GM21515 (cell line): ENCODE measurements at regions not wholly inside any gene's neighbourhood (a gene's known extent, or its start where the extent isn't known, plus 50 kb on each side); places are given as distances from the start of the nearest gene placed in this dataset.
"Not testable (repeated sequence)": the region's sequence is repeated elsewhere in the genome, so short reads cannot be mapped to it uniquely, and the experiment has no call there.

ENCODE experiments used
- ATAC-seq: cut with Tn5 transposase; IDR thresholded peaks from one replicate; pipeline ENCODE4 v1.9.1; 2021; ENCODE audit not compliant: unreplicated experiment

DNA sequence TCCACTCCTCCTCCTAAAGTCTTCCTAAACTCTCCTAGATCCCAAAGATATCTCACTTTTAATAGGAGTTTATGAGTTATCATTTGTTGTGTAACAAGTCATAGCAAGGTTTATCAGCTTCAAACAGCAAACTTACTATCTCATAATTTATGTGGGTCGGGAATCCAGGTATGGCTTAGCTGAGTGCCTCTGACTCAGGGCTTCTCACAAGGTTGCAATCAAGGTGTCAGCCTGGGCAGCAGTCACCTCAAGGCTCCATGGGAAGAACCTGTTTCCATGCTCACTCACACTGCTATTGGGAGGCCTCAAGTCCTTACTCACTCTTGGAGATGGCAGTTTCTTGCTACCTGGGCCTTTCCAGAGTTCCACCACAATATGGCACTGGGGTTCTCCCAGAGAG lies 889.8 kb downstream of the MCTP2 start:
- ATAC-seq: no peak

DNA sequence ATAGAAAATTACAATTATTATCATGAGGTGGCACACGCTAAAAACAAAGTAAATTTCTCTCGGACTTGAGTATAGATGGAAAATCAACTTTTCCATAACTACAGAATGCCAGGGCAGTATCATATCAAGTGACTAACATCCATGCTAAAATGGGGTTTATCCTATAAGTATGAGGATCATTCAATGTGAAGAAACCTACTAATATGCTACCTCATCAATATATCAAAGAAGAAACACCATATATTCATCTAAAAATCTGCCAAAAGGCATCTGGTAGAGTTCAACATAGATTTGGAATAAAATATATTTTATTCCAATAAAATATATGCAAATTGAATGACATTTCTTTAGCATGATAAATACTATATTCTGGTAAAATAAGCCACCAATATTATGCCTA lies 894.4 kb downstream of the MCTP2 start:
- no peak for ATAC-seq

DNA sequence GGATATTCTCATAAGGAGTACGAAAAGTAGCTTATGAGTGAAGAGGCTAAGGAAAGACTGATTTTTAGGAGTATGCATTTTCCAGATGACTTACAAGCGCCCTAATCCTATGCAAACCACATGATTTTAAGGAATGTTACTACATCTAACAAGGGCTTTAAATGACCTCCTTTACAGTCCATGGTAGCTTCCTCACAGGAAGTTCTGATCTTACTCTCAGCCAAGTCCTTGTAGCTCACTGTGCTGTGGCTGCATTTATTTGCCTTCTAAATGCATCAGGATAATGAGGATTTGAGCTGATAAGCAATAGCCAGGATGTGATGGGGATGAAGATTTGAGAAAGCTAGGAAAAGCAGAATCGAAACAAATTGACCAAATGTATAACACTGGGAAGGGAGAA lies 896.0 kb downstream of the MCTP2 start:
- no peak for ATAC-seq

DNA sequence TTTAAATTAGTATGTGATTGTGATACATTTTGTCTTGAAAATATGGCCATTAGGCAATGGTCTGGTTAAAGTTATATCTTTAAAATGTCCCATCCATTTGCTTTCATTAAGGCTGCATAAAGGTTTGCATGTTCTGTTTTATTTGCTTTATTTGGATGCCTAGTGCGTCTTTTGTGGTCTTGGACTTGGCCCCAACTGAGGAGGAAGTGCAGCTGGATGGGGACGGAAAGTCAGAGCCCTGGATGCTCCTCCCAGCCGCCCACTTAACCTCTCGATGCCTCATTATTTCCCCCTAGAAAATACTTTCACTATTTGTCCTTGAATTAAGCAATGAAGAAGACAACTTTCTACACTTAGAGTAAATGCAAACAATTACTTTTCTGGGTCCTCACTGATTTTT lies 898.2 kb downstream of the MCTP2 start:
- ATAC-seq: no peak

DNA sequence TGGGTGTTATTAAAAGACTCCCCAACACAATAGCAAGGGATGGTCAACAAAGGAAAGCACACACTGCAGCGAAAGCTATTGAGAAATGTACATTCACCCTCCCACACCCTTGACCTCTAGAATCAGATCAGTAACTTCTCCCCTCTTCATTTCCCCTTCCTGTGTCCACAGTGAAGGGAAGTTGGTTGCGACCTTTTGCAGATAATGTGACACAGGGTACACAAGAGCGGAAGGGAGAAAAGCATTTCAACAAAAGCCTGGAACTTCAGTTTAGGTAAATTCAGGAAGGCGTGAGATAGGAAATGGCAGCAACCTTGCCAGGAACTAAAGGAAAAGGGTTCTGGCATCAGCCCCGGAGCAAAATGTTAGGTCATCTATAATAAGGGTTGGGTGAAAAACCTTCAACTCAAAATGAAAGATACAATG lies 899.8 kb downstream of the MCTP2 start:
- ATAC-seq: no peak

DNA sequence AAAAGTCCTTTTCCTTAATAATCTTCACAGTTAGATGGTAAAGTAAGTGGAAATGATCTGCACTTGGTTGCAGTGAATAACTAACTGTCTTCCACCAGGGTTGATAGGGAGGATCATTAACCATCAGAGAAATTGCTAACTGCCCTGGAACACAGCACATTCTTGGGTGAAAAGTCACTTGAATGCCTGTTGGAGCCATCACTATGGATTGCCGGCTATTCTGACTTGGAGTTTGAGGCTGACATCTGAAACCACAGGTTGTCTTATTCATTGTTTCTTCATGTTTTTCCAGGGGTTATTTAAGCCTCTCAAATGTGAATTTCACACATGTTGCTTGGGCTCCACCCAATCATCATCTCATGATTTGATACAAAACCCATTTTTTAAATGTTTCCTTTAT lies 901.4 kb downstream of the MCTP2 start:
- ATAC-seq: no peak

DNA sequence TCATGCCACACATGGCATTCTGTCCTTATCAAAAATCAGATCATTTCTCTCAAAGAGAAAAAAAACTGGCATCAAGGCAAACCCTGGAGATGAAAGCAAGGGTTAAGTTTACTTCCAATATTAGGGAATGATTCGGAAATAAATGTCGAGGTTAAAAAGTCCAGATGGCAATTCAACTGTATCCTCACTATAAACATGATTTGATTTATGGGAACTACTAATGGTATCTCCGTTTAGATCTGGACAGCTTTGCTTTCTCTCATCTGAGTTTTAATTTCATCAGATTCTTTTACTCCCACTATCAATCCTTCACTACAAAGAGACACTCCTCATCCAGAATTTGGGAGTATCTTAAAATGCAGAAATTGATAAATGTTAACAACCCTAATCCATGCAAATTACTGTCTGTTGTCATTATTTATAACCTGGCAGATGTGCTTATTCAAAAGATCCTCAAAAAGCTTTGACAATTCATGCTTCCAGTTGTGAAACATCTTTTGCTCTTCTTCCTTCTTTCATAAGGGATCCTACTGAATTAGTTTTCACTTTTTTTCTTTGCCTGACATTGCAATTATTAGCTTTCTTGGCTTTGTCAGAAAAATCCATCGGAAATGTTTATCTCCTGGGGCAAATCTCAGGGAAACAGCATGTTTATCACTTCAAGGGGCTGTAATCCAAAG lies 903.2 kb downstream of the MCTP2 start:
- no peak for ATAC-seq

DNA sequence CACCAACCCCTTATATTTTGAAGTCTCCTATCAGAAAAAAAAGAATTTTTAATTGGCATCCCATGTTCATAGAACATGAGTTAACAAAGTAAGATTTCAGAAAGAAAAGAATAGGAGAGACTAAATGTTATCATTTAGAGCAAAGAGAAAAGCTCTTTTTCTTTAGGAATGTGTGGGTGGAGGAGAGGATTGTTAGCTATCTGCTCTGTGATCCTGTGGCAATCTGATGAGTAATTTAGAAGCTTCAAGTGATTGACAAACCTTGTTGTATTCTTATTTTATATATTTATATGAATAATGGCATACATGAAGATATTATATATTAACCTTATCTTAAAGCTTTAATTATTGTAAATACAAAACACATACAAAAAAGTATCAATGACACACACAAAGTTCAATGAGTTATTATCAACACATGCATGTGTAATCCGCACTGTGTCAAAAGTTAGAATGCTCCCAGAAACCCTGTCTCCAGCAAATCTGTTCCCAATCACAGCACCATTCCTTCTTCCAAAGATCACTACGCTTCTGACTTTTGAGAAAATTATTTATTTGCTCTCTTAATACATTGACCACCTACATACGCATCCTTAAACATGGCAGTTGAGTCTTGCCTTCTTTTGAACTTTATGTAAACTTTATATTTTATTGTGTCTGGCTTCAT lies 907.4 kb downstream of the MCTP2 start:
- ATAC-seq: no peak

DNA sequence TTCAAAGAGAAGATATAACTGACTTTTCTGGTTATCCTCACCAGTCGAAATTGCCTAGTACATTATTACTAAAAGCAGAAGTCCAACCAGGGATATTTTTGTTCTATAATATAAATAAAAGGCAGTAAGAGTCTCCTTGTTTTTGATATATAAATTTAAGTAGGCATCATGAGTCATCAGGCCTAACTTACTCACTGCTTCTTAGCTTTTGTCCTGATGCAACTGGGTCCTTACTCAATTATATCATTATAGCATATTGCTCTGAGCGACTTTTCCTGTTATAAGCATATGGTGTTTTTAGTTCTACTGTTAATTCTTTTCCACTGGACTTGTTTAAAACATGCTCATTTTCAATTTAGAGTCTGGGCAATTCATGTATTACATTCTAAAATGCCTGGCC lies 910.1 kb downstream of the MCTP2 start:
- no peak for ATAC-seq

DNA sequence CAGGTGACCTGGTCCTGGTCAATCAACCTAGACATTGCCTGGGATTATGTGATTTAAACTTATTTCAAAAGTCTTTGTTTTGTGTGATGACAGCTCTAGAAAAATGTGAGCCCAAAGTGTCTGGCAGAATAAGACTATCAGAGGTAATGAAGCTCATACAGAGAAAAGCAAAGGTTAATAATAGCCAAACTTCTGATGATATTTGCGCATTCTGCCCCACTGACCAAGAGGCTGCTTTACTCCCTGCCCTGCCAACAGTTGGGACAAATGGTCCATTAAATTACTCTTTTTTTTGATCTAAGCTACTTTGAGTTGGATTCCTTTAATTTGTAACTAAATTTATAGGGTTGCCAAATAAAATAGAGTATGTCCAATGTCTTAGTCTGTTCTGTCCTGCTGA lies 911.2 kb downstream of the MCTP2 start:
- no peak for ATAC-seq

DNA sequence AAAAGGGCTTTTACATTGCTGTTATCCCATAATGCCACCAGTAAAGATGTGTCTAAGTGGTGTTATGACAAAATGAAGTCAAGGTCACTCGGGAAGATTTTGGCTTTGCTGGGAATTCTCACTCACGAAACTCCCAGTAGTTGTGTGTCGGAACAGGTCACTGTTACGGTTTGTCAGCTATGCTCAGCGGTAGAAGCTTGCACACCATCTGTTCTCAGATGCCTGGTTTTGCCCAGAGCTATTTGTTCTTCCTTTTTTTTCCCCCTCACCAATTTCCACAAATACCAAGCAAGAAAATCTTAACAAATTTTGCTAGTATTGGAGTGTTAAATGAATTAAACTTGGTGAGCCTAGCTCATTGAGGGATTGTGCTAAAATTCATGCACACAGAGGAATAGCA lies 915.1 kb downstream of the MCTP2 start:
- ATAC-seq: no peak

DNA sequence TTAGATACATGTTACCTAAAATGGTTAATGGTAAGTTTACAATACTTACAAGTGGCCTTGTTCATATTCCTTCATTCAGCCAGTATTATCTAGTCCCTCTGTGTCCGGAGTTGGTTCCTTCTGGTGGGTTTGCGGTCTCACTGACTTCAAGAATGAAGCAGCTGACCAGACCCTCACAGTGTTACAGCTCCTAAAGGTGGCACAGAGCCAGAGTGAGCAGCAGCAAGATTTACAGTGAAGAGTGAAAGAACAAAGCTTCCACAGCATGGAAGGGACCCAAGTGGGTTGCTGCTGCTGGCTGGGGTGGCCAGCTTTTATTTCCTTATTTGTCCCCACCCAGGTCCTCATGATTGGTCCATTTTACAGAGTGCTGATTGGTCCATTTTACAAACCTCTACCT lies 916.8 kb downstream of the MCTP2 start:
- no peak for ATAC-seq

DNA sequence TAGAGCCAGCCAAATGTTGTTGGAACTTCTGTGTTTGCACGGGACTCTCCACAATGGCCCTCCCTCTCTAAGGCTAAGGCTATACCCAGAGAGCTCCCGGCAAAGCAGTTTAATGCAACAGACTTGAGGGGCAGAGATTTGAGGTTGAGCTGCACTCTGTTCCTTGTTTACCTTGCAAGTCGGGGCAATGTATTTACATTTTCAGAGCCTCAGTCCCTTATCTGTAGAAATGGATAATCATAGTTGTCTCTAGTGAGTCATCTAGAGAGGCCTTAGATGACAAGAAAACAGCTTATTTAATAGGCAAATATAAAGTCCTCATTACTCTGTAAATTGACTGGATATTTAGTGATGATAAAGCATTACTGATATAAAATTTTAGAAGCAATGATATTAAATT lies 917.7 kb downstream of the MCTP2 start:
- ATAC-seq: no peak

DNA sequence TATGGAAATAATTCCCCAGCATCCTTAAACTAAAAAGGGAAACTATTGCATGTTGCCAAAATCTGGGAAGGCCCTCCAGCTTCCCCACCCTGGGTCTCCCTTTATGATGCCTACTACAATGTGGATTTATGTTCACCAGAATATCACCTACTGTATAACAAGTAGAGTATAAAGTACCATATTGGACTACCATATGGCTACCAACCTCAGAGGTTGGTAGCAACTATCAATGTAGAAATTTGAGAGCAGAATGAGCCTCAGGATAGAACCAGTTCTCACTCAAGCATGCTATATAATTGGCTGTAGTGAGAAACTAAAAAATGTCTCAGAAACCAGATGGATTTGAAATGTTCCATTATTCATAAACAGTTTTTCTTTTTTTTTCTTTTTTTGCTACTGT lies 918.4 kb downstream of the MCTP2 start:
- ATAC-seq: no peak

DNA sequence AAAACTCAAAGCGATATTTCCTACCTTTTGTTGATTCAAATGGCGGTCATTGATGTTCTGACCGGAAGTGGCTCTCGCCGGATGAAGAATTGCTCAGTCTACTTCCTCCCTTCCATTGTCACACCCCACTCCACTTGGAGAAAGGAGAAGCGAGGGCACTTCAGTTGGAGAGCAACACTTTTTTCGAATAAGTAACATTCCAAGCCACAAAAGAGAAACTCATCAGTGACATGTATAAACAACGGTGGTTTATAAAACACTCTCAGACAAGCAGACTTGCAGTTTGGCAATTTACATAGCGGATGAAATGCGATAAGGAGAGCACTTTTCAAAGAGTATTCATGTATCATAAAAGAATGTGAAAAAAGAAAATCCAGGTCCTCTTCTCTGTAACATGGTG lies 919.1 kb downstream of the MCTP2 start:
- ATAC-seq: no peak

DNA sequence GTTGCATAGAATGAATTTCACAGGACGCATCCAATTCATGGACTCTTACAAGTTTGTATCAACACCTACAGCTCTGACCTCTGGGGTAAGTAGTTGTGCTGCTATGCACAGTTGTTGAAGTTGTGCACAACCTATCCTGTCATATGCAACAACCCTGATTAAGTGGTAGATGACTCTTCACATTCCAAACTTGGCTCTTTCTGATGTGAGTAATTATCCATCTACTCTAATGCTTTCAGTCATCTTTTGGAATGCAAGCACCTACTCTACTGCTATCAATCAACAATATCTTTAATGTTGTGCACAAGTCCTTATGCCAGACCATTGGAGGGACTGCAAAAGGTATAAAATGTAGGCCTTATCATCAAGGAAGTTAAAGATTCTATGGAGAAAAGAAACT lies 921.4 kb downstream of the MCTP2 start:
- no peak for ATAC-seq

DNA sequence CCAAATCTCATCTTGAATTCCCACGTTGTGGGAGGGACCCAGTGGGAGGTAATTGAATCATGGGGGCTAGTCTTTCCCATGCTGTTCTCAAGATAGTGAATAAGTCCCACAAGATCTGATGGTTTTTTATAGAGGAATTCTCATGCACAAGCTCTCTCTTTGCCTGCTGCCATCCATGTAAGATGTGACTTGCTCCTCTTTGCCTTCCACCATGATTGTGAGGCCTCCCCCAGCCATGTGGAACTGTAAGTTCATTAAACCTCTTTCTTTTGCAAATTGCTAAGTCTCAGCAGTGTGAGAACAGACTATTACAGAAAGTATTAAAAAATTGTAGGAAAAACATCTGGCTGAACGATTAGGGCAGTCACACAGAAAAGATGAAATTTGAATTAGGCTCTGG lies 921.8 kb downstream of the MCTP2 start:
- ATAC-seq: not testable (repeated sequence)

DNA sequence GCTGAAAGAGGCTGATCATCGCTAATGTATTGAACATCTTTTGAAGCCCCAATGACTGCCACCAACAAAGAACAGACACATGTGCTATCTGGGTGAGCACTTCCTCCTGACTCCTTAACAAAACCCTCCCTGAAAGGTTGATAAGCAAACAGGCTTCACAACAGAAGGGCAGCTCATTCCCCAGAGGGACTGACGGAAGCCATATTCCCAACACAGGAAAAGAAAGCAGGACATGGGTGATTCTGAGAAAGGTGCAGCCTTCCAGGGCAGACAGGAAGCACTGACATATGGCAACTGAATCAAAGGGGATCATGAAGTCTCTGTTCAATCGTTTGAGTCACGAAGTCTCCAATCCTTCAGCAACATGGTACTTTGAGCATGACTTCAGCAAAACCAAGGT lies 929.0 kb downstream of the MCTP2 start:
- ATAC-seq: no peak

DNA sequence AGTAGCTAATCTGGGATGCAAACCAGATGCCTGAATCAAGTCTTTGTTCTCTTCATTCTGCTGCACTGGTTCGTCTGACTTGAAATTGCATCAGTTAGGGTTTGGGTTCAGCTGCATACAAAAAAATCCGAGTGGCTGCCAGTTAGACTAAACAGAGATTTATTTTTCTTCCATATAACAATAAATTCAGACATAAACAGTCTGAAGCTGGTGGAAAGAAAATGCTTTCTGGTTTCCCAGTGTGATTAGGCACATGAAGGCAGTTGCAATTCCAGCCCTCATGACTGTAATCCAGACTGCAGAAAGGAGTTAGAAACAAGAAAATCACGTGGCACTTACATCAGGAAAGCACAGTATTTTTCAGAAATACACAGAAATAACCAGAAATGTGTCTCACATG lies 930.7 kb downstream of the MCTP2 start:
- ATAC-seq: no peak

DNA sequence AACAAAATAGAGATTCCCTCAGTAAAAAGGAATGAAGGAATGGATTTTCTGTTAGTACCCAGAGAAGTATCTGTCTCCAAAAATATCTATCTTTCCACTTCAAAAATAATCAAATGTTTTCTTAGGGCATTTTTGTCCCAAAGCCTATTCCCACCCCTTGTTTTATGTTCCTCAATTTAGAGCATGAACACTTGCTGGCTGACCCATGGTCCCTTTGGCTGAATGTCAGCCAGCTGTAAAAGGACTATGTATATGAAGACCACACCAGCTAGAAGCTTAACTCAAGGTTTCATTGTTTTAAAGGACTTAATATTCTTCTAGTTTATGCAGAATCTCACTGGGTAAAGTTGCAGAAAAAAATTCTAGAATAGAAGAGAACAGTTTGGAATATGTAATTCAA lies 931.2 kb downstream of the MCTP2 start:
- ATAC-seq: no peak

DNA sequence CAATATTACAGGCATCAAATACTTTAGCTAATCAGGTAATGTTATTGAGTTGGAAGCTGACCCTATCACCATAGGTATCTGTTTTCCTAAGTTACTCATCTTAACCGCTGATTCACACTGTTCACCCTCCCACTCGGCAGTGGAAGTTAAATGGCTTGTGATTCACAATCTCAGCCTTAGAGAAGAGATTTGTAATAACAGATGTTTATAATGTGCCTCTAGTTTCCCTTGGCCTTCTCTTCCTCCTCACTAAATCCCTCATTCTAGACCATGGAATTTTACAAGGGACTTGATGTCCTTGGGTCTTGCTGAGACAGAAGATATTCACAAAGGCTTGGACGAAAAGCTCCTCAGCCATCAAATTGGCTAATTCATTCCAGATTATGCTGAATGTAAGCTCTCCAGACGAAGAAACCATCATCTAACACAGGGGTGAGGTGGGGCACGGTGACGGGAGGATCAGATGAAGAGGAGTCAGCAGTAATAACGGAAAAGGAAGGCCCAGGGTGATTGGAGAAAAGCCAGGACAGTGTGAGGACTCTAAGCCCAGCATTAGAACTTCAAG lies 931.7 kb downstream of the MCTP2 start:
- no peak for ATAC-seq

DNA sequence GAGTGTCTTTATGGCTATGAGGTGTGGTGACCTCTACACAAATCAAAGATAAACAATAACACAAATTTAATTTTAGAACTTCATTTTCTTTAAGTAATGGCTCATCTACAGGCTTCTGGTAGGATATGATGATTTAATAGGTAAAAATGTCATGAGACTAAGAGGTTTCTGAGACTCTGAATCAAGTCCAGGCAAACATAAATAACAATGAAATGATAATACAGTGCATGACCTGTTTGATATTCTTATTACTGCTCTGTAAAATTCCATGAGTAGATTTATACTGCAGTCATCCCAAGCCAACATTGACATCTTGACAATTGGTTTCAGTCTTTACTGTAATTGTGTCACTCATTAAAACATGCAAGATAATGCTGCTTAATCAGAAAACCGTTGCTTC lies 936.8 kb downstream of the MCTP2 start:
- no peak for ATAC-seq

DNA sequence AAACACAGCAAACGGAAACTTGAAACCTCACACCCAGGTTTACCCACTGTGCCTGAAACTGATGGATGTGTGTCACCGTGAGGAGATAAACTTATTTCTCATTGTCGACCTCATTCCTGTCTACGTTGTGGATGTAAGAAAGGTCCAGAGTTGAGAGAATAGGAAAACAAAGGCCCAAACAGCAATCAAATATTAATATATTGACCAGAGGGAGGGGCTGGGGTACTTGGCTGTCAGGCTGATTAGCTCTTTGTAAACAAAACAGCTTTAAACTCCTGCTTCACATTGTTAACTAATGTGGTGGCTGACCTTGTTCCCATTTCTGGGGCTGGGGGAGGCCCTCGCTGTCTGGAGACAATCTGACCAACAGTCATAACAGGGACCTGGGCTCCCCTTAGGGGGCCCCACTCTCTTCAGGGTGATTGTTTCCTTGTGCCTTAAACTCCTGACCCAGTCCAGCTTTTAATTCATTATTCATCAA lies 937.6 kb downstream of the MCTP2 start:
- no peak for ATAC-seq
